SK-N-SH (cell line): ENCODE measurements at regions not wholly inside any gene's neighbourhood (a gene's known extent, or its start where the extent isn't known, plus 50 kb on each side); places are given as distances from the start of the nearest gene placed in this dataset.

Source experiments
- CTCF ChIA-PET: fragments of 300-600, 350-600 bp; formaldehyde crosslinking; extraction: SDS; loops from one replicate; lab custom pipeline; 2021; lab: Yijun Ruan, JAX
- POLR2A ChIA-PET: fragments of 350-600 bp; sonication (Branson Sonifier 250); formaldehyde crosslinking; extraction: SDS; loops from one replicate; lab custom pipeline; 2020; ENCODE audit warnings: antibody characterized with exemption, inconsistent platforms; lab: Yijun Ruan, JAX
- DNase-seq: peaks from one replicate; pipeline ENCODE4 v3.0.0; 2012
- H2AFZ ChIP-seq: fragments of 200-600 bp; sonication (generic); 2 replicates; pipeline ENCODE4 v1.8.1; 2016; ENCODE audit warnings: antibody characterized with exemption, mild to moderate bottlenecking, low read depth
- H3F3A ChIP-seq: fragments of 200-600 bp; sonication (generic); replicated peaks from 2 replicates; pipeline ENCODE3; 2016; ENCODE audit warnings: antibody characterized with exemption, mild to moderate bottlenecking; ENCODE audit not compliant: insufficient read depth
- H3K27ac ChIP-seq, 2 experiments: fragments of 200-500 bp in 1 of 2; fragments of 200-600 bp in 1 of 2; sonication (Bioruptor generic) in 1 of 2; sonication (generic), shearing (Covaris generic) in 1 of 2; 2 replicates each; pipeline versions ENCODE4 v1.5.1 to v1.6.1; 2014 to 2016; ENCODE audit warnings: low read depth in 2 of 2, inconsistent platforms in 1 of 2, low read length in 1 of 2, mild to moderate bottlenecking in 1 of 2, mixed read lengths in 1 of 2
- H3K27me3 ChIP-seq: fragments of 200-600 bp; sonication (generic), shearing (Covaris generic); 2 replicates; pipeline ENCODE4 v1.6.1; 2016; ENCODE audit warnings: mixed run types; ENCODE audit not compliant: insufficient read depth
- H3K36me3 ChIP-seq, 2 experiments: fragments of 200-500 bp in 1 of 2; fragments of 200-600 bp in 1 of 2; sonication (Bioruptor generic) in 1 of 2; sonication (generic) in 1 of 2; replicated peaks in 1 of 2; 2 replicates each; pipeline versions ENCODE3 to v1.5.1; 2014 to 2016; ENCODE audit warnings: low read length in 1 of 2, mild to moderate bottlenecking in 1 of 2; ENCODE audit not compliant: insufficient read depth in 2 of 2, control insufficient read depth in 1 of 2
- H3K4me1 ChIP-seq, 2 experiments: fragments of 200-500 bp in 1 of 2; fragments of 200-600 bp in 1 of 2; sonication (Bioruptor generic) in 1 of 2; sonication (generic), shearing (Covaris generic) in 1 of 2; 2 replicates each; pipeline versions ENCODE4 v1.5.1 to v1.6.1; 2014 to 2016; ENCODE audit warnings: low read depth in 1 of 2, low read length in 1 of 2, mixed run types in 1 of 2; ENCODE audit not compliant: insufficient read depth in 2 of 2, control insufficient read depth in 1 of 2
- H3K4me2 ChIP-seq: fragments of 200-600 bp; sonication (generic), shearing (Covaris generic); 2 replicates; pipeline ENCODE4 v1.6.1; 2017; ENCODE audit warnings: mixed run types
- H3K4me3 ChIP-seq, 2 experiments: fragments of 200-500 bp in 1 of 2; fragments of 200-600 bp in 1 of 2; sonication (Bioruptor generic) in 1 of 2; sonication (generic), shearing (Covaris generic) in 1 of 2; 2 replicates each; pipeline versions ENCODE4 v1.5.1 to v1.8.1; 2014 to 2016; ENCODE audit warnings: low read depth in 2 of 2, inconsistent platforms in 1 of 2, low read length in 1 of 2, mild to moderate bottlenecking in 1 of 2, mixed read lengths in 1 of 2, moderate library complexity in 1 of 2
- H3K79me2 ChIP-seq: fragments of 200-600 bp; sonication (generic); 2 replicates; pipeline ENCODE4 v1.8.1; 2017; ENCODE audit warnings: mild to moderate bottlenecking; ENCODE audit not compliant: insufficient read depth
- H3K9ac ChIP-seq: fragments of 200-600 bp; sonication (generic); 2 replicates; pipeline ENCODE4 v1.6.1; 2017; ENCODE audit warnings: mixed run types
- H3K9me2 ChIP-seq: fragments of 200-600 bp; sonication (generic); 2 replicates; pipeline ENCODE4 v1.6.1; 2017; ENCODE audit warnings: mixed run types
- H3K9me3 ChIP-seq: fragments of 200-600 bp; sonication (generic); 2 replicates; pipeline ENCODE4 v1.6.1; 2017; ENCODE audit warnings: mixed run types, mild to moderate bottlenecking, moderate library complexity
- H4K20me1 ChIP-seq: fragments of 200-600 bp; sonication (generic); 2 replicates; pipeline ENCODE4 v1.6.1; 2017; ENCODE audit warnings: mild to moderate bottlenecking, mixed run types; ENCODE audit not compliant: insufficient read depth
- CHD2 ChIP-seq: fragments of 150-350 bp; IDR thresholded peaks from 2 replicates; pipeline ENCODE4 v1.6.1; 2018; ENCODE audit warnings: low read length; ENCODE audit not compliant: partially characterized antibody
- FOSL2 ChIP-seq: IDR thresholded peaks from 2 replicates; pipeline ENCODE4 v1.4.0; 2012; ENCODE audit warnings: low read depth, mild to moderate bottlenecking, moderate library complexity, borderline replicate concordance
- FOXJ3 ChIP-seq: sonication (generic); formaldehyde crosslinking; IDR thresholded peaks from 2 replicates; pipeline ENCODE4 v1.5.1; 2020; ENCODE audit warnings: mild to moderate bottlenecking, missing genetic modification reagents
- GATA2 ChIP-seq: sonication (generic); formaldehyde crosslinking; IDR thresholded peaks from 2 replicates; pipeline ENCODE4 v1.5.0; 2020; ENCODE audit warnings: mild to moderate bottlenecking, missing genetic modification reagents
- NRF1 ChIP-seq: IDR thresholded peaks from 2 replicates; pipeline ENCODE4 v1.6.1; 2012; ENCODE audit warnings: low read depth, mild to moderate bottlenecking, low read length
- POLR2AphosphoS5 ChIP-seq: IDR thresholded peaks from 2 replicates; pipeline ENCODE4 v1.6.1; 2012; ENCODE audit warnings: low read depth, low read length
- RAD21 ChIP-seq: IDR thresholded peaks from 2 replicates; pipeline ENCODE4 v1.6.1; 2012; ENCODE audit warnings: mild to moderate bottlenecking, low read length
- RFX5 ChIP-seq: IDR thresholded peaks from 2 replicates; pipeline ENCODE4 v1.6.1; 2012; ENCODE audit warnings: mild to moderate bottlenecking, improper control_type of control experiment, low read length
- RXRA ChIP-seq: IDR thresholded peaks from 2 replicates; pipeline ENCODE4 v1.4.0; 2012; ENCODE audit warnings: low read depth, mild to moderate bottlenecking, borderline replicate concordance
- TAF1 ChIP-seq: IDR thresholded peaks from 2 replicates; pipeline ENCODE4 v1.6.1; 2012; ENCODE audit warnings: low read depth, mild to moderate bottlenecking, low read length, moderate library complexity, borderline replicate concordance
- TCF12 ChIP-seq: IDR thresholded peaks from 2 replicates; pipeline ENCODE4 v1.4.0; 2012
- WGBS: methylation state at CpG from one replicate; pipeline ENCODE4 v1.1.6; 2017; ENCODE audit warnings: low lambda C conversion rate; 5-methylcytosine and 5-hydroxymethylcytosine counted together
- TF ChIP-seq, protein P1 (sequence below): IDR thresholded peaks from 2 replicates; pipeline ENCODE4 v1.4.0; 2012; ENCODE audit warnings: low read depth
- TF ChIP-seq, protein P2 (sequence below): fragments of 150-350 bp; IDR thresholded peaks from 2 replicates; pipeline ENCODE4 v1.6.1; 2017; ENCODE audit warnings: antibody characterized with exemption, low read length, low read depth, borderline replicate concordance
- TF ChIP-seq, protein P3 (sequence below): IDR thresholded peaks from 2 replicates; pipeline ENCODE4 v1.6.1; 2012; ENCODE audit warnings: mild to moderate bottlenecking, low read depth, low read length, moderate library complexity

DNA sequence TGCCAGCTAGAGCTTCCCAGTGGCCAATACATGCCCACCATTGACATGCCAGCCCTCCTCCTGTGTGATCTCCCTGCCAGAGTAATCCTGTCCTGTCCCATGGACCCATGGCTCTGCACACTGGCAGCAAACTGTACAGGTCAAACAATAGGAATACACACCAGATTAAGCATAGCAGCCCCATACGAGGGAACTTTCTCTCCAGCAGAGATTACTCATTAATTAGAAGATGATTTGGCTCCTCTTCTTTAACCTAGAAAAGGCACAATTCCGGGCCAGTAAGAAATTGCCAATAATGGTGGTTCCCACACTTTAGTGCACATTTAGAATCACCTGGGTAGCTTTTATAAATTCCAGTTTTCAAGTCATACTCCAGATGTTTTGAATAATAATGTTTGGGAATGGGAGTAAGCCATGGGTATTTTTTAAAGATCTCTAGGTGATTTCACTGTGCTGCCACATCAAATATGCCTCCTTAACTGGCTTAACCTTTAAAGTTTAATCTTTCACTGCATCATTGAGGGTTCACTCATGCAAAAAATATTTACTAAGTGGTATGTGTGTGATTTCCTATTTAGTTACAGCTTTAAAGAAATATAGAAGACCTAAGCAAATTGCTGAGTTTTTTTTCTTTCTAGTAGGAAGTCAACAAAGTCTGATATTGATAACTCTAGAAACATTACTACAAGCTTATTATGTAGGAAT lies 277.6 kb upstream of the NWD2 start:
- CTCF ChIA-PET, result no interaction called here

DNA sequence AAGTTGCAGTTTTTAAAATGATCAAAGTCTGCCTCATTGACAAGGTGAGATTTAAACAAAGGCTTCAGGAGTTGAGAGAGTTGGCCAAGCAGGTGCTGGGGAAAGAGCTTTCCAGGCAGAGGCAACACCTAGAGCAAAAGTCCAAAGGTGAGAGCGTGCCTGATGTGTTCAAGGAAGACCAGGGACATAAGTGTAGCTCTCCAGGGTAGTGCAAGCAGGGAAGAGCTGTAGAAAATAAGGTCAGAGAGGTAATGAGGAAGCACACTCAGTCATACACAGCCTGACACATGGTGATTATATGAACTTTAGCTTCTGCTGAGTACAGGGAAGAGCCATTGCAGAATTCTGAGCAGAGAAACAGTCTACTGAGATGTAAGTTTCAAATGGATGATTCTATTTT lies 265.0 kb upstream of the NWD2 start:
- WGBS, result 0% methylated on average over 1 of the region's 1 CpG
- ChIA-PET CTCF (no interaction called here), POLR2A (no interaction called here)
- Histone ChIP-seq H3K36me3 (no peaks in the 10 kb centered on the region), H4K20me1 (no peaks in the 10 kb centered on the region), H3K27ac (no peak overlapping the region), H3K4me3 (no peak overlapping the region), H3K9me2 (no peaks in the 10 kb centered on the region), H3F3A (no peaks in the 10 kb centered on the region), H3K9ac (no peak overlapping the region), H3K4me2 (no peak overlapping the region), H3K27me3 (no peaks in the 10 kb centered on the region), H3K4me1 (no peaks in the 10 kb centered on the region), H3K79me2 (no peaks in the 10 kb centered on the region), H3K9me3 (no peaks in the 10 kb centered on the region), H2AFZ (no peak overlapping the region)
- DNase-seq, result no peak
- TF ChIP-seq CHD2, result no peak
- no peak for TF ChIP-seq FOXJ3 (CRISPR knock-in tag)
- no peak for TF ChIP-seq RAD21
- TF ChIP-seq POLR2AphosphoS5, result no peak

More for the DNA sequence above, 277.6 kb upstream of the NWD2 start:
- Histone ChIP-seq H3K4me2 (no peak overlapping the region), H3K79me2 (no peaks in the 10 kb centered on the region), H4K20me1 (no peaks in the 10 kb centered on the region), H2AFZ (no peak overlapping the region), H3K9ac (no peak overlapping the region), H3K4me1 (no peaks in the 10 kb centered on the region), H3K27ac (no peak overlapping the region), H3K27me3 (no peaks in the 10 kb centered on the region), H3F3A (no peaks in the 10 kb centered on the region), H3K9me3 (no peaks in the 10 kb centered on the region), H3K9me2 (no peaks in the 10 kb centered on the region), H3K36me3 (no peaks in the 10 kb centered on the region), H3K4me3 (no peak overlapping the region)
- no peak for DNase-seq
- WGBS, result 0% methylated on average over 2 of the region's 2 CpGs
- TF ChIP-seq RFX5 (no peak), FOSL2 (no peak), POLR2AphosphoS5 (no peak), TAF1 (no peak), GATA2 (no peak), RXRA (no peak), TCF12 (no peak), NRF1 (no peak)
- TF ChIP-seq, protein P1, sequence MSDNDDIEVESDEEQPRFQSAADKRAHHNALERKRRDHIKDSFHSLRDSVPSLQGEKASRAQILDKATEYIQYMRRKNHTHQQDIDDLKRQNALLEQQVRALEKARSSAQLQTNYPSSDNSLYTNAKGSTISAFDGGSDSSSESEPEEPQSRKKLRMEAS, result no peak
- TF ChIP-seq, protein P2, sequence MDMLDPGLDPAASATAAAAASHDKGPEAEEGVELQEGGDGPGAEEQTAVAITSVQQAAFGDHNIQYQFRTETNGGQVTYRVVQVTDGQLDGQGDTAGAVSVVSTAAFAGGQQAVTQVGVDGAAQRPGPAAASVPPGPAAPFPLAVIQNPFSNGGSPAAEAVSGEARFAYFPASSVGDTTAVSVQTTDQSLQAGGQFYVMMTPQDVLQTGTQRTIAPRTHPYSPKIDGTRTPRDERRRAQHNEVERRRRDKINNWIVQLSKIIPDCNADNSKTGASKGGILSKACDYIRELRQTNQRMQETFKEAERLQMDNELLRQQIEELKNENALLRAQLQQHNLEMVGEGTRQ, result no peak
- TF ChIP-seq, protein P3, sequence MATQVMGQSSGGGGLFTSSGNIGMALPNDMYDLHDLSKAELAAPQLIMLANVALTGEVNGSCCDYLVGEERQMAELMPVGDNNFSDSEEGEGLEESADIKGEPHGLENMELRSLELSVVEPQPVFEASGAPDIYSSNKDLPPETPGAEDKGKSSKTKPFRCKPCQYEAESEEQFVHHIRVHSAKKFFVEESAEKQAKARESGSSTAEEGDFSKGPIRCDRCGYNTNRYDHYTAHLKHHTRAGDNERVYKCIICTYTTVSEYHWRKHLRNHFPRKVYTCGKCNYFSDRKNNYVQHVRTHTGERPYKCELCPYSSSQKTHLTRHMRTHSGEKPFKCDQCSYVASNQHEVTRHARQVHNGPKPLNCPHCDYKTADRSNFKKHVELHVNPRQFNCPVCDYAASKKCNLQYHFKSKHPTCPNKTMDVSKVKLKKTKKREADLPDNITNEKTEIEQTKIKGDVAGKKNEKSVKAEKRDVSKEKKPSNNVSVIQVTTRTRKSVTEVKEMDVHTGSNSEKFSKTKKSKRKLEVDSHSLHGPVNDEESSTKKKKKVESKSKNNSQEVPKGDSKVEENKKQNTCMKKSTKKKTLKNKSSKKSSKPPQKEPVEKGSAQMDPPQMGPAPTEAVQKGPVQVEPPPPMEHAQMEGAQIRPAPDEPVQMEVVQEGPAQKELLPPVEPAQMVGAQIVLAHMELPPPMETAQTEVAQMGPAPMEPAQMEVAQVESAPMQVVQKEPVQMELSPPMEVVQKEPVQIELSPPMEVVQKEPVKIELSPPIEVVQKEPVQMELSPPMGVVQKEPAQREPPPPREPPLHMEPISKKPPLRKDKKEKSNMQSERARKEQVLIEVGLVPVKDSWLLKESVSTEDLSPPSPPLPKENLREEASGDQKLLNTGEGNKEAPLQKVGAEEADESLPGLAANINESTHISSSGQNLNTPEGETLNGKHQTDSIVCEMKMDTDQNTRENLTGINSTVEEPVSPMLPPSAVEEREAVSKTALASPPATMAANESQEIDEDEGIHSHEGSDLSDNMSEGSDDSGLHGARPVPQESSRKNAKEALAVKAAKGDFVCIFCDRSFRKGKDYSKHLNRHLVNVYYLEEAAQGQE, result no peak
- POLR2A ChIA-PET, result no interaction called here
